GM18502 (cell line): ENCODE measurements at regions not wholly inside any gene's neighbourhood (a gene's known extent, or its start where the extent isn't known, plus 50 kb on each side); places are given as distances from the start of the nearest gene placed in this dataset.
"Not testable (repeated sequence)": the region's sequence is repeated elsewhere in the genome, so short reads cannot be mapped to it uniquely, and the experiment has no call there.

Source experiments
- ATAC-seq: cut with Tn5 transposase; IDR thresholded peaks from one replicate; pipeline ENCODE4 v1.9.1; 2021; ENCODE audit warnings: mild to moderate bottlenecking; ENCODE audit not compliant: unreplicated experiment, poor library complexity

DNA sequence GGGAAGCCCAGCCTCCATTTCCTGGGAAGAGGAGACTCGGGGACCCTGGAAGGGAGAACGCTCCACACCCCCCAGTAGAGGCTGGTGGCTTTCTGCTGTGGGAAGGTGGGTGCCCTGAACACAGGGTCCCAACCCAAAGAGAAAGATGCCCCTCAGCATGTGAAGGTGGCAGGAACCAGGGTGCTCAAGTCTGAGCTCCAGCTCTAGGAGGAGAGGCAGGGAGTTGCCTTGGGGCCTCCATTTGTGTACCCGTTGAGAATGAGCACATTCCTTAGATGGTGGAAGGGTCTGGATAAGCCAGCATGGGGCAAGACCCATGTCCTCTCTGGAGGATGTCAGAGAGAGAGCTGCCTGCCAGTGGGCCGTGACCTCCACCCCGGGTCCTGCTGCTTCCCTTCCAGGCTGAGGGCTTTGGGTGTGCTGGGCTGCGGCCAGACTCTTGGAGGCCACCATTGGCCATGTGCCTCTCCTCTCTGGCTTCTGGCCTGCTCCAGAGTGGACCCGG lies 212.4 kb downstream of the TBC1D2B start:
- no peak for ATAC-seq

DNA sequence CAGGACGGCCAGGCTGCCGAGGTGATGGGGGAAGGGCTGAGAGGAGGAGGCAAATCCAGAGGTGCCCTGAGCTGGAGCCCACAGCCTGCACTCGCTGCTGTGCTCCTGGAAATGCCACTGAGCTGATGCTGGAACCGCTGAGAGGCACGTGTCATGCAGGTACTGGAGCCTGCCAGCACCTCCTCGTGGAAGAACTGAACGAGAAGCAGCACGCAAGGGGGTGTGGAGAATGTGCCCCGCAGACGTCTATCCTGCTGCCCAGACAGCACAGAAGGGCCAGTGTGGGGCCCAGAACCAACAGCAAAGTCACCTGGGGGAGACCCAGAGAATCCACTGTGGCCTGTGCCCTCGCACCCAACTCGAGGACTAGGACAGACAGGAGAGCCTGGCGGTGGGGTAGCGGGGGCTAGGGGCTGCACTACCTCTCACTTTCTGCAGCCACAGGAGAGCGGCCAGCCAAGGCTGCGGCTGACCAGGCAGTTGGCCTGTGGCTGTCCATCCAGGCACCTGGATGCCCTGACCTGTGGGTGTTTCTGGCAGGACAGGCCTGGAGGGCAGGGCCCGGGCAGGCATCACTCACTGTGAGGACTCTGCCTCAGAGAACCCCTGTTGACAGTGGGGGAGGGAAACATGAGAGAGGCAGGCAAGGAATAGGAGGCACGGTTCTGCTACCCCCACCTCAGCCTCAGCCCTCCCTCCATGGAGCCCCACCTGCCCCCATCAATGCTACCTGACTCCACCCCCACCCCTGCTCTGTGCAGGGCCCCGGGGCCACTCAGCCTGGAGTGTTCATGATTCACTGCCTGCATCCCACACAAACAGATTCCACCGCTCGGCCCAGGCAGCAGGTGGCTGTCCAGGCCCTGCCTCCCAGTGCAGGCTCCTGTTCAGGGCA lies 213.1 kb downstream of the TBC1D2B start:
- no peak for ATAC-seq

DNA sequence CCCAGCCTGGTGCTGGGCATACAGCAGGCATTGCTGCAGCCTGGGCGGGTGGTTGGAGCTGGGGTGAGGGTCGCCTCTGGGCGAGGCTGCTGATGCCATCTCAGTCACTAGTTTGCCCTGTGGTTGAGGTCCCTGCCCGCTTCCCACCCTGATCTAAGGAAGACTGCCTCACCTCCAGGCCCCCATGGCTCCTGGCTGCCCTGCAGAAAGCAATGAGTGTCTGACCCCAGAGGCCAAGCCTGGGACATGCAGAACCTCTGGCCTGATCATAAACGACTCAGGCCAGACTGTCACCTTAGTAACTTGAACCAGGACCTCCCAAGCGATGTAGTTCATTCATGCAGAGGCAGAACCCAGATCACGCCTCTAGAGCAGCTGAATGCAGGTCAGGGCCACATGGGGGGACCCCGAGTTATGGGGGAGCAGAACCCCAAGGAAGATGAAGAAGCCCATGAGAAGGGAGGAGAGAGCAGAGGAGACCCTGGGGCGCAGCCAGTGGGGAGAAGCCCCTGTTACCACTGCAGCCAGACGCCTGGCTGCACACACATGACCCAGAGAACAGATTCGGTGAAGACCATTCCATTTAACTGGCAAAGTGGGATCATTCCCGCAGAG lies 213.9 kb downstream of the TBC1D2B start:
- no peak for ATAC-seq

DNA sequence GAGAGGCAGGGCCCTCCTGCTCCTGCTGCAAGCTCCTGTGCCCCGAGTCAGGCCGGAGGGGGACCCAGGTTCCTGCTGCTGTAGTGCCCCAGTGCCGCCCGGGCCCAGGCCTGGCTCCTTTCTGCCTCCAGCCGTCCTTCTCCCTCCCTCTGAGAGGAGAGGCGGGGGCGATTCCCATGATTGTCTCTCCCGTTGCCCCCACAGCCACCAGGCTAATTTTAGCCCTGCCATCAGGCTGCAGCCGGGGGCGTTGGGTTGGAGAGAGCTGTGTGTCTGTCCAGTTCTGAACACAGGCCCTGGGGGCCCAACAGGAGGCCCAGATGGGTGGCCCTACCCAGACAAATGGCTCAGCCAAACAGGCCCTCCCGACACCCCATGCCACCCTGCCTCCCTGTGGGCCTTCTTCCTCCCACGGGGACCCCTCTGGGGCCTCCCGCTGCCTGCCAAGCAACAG lies 214.8 kb downstream of the TBC1D2B start:
- no peak for ATAC-seq

DNA sequence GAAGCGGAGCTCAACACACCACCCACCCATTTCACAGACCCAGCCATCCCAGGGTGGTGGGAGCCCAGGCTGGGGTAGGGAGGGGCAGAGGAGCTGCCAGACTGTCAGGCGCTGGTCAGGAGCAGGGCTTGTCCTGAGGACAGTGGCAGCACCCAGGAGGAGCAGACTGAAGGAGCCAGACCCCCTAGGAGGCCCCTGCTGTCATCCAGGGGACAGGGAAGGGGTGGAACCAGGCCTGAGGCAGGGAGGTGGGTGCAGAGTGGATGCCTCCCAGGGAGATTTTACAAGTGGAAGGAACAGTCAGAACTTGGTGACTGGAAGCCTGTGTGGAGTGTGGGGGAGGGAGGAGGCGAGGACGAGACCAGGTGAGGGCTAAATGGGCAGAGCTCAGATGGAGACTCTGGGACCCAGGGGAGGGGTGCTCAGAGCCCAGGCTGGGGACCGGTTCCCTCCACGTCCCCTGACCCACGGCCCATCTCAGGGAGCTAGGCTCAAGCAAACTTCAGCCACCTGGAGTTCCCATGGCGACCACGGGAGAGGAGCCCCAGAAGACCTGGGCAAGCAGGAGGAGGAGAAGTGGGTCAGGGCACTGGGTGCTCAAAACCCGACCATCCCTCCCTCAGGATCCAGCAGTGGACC lies 215.4 kb downstream of the TBC1D2B start:
- ATAC-seq: not testable (repeated sequence)

DNA sequence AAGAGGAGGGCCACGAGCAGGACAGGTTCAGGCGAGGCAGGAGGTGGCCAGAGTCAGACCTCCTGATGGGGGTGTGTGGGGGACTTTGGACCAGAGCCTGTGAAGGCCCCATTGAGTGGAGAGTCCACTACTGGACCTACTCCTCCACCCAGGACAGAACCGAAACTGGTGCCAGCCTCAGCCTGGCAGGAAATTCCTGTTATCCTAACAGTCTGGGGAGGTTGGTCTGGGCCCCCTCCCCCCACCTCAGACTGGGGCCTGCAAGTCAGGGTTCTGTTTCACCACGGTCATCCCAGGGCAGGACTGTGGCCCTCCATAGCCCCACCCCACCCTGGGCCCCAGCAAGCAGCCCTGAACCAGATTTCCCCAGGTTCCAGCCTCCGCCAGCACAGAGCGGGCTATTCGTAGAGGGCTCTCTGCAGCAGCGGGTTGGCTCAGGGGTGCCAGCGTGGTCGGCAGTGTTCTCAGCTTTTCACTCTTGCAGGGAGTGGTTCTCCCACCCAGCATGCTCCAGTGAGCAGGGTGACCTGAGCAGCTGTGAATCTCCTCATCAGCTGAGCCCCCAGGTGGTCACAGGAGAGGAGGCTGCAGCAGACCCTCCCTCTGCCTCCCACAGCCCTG lies 217.3 kb downstream of the TBC1D2B start:
- no peak for ATAC-seq

DNA sequence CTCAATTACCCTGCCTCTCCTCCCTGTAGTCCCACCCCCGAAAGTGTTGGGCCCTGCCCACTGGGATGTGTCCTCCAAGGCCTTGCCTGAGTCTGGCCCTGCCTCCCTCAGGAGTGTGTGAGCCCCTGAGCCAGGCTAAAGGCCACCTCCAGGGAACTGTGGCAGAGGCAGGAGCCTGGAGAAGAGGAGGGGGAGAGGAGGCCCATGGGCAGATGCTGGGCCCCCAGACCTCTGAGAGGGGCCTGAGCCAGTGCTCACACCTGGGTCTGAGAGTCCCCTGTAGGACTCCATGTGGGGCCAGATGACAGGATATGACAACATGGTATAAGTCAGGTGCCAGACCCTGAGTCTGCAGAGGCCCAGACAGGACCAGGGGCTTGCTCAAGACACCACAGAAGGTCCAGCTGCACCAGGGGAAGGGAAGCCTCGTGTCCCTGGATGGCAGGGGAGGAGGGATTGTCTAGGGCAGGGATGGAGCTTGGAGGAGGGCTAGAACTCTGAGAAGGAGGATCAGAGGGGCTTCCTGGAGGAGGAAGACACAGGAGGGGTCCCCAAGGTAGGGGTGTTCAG lies 217.9 kb downstream of the TBC1D2B start:
- ATAC-seq: no peak

DNA sequence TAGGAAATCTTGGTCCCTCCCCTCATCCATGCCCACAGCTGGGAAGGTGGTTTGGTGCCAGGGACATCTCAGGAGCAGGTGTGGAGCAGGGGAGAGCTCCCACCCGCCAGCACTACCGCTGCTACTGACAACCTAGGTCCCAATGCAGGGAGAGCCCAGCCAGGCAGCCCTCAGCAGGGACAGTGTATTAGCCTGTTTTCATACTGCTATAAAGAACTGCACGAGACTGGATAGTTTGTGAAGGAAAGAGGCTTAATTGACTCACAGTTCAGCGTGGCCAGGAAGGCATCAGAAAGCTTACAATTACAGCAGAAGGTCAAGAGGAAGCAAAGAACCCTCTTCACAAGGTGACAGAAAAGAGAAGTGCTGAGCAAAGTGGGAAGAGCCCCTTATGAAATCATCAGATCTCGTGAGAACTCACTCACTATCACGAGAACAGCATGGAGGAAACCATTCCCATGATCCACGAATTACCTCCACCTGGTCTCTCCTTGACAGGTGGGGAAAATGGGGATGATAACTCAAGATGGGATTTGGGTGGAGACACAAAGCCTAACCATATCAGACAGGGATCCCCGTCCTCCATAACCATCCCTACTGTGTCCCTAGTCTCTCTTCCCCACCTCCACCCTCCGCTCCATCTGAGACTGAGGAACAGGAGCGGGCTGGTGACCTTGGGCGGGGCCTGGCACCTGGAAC lies 218.6 kb downstream of the TBC1D2B start:
- no peak for ATAC-seq

DNA sequence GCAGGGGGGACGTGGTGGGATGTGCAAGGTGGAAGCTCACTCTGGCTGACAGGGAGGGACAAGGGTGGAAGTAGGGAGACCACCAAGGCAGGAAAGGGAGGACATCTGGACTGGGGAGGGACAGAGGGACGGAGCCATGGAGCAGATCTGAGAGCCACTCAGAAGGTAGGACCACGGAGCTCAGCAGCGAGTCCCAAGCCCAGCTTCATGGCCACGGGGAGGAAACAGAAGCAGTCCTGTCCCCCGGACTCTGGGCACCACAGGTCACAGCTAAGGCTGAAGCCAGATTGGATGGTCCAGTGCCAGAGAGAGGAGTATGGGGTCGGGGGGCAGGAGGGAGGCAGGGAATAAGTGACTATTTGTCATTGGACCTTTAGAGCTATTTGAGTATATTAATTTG lies 220.1 kb downstream of the TBC1D2B start:
- no peak for ATAC-seq

DNA sequence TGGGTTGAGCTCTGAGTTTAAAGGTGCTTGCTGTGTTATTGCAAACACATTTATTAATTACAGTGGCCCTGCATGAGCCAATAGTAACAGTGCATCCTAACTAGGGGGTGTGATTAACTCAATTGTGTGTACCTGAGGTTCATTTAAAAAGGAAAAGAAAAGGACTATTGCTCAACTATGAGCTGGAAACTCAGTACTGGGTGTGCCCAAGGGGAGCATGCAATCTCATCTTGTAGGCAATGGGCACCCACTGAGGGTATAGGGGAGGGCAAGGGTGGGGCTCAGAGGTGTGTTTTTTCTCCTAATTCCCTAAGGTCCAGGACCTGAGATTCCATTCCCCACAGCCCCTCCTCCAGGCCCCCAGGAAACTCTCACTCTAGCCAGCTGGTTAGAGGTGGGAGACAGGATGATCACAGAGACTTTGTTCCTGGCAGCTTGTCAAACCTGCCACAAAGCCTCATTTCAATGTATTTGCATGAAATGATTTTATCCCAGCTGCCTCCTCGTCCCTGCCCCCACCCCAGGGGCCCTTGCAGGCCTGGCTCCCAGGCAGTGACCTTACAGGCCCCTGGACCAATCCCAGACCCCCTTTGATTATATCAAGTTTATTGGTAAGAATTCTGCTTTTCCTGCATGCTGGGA lies 220.7 kb downstream of the TBC1D2B start:
- ATAC-seq: no peak

DNA sequence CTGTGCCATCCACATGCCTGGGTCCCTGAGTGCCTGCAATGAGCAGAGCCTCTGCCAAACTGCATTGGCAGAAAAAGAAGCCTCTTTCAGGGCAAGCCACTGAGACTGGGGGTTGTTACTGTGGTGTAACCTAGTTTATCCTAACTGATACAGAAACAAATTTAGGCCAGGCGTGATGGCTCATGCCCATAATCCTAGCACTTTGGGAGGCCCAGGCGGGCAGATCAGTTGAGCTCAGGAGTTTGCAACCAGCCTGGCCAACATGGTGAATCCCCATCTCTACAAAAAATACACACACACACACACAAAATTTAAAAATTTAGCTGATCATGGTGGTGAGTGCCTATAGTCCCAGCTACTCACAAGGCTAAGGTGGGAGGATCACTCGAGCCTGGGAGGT lies 221.6 kb downstream of the TBC1D2B start:
- ATAC-seq: no peak

DNA sequence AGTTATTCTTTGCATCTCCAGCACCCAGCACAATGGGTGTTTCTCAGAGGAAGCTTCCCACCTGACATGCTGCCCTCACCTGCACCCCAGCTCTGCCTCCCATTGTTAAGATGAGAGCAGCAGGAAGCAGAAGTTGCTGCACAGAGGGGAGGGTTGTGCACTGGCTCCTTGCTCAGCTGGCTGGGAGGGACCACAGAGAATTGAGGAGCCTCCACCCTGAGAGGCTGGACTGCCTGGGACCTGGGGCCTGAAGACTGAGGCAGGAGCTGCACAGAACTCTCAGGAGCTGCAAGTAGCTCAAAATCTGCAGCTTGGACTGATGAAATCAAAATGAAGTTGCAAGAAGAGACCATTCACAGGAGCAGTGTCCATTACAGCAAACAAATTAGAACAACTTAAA lies 222.3 kb upstream of the LINGO1 start:
- no peak for ATAC-seq

DNA sequence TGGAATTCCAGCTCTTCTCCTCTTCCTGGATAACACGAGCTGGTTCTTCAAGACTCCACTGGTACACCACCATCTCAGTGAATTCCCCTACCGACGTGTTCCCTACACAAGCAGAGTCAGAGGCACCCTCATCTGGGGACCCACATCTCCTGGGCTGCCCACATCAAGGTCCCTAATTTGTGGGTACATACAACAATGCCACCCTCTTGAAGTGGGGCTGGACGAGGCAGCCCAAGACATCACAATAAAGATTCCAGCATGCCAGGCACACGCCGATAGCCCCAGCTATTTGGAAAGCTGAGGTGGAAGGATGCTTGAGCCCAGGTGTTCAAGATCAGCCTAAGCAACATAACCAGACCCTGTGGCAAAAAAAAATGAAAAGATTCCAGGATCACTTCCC lies 221.2 kb upstream of the LINGO1 start:
- ATAC-seq: no peak

DNA sequence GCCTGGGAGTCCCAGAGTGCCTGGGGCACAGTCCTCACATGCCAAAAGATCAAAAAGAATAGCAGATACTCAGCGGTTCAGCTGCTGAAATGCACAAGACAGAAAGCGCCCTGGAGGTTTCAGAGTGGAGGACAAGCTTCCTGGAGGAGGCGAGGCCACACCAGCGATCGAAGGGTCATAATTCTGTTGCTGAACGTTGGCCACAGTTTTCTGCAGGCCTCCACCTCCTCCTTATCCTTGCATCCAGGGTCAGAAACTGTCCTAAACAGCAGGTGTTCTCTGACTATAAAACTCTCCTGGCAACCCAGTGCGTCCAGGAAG lies 220.3 kb upstream of the LINGO1 start:
- ATAC-seq: no peak

DNA sequence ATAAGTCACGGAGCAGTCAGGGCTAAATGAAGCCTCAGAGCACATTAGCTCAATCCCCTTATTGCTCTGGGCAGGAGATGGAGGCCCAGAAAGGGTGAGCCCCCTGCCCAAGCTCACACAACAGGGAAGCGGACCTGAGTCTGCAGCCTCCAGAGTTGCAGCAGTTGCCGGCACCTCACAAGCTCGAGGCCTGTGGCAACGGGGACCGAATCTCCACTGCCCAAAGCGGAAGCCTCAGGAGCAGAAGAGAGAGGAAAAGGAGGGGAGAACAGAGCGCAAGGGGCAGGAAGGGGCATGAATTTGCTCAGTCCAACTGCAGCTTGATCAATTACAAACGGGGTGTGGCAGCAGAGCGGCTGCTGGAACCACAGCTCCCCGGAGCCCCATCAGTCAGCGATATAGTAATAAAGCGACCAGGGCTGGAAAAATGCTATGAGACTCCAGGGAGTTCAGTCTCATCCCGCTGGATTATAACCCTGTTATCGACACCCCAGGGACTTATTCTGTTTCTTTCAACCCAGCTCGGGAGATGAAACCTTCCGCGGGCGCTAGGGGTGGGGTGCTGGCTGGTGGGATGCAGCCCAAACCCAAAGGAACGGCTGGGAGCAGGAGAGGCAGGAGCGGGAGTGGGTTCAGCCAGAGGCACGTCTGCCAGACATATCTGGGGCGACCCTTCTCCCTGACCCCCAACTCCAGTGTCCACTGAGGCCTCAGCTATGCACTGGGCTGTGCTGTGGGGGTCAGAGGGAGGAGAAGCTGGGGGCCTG lies 219.7 kb upstream of the LINGO1 start:
- ATAC-seq: no peak

DNA sequence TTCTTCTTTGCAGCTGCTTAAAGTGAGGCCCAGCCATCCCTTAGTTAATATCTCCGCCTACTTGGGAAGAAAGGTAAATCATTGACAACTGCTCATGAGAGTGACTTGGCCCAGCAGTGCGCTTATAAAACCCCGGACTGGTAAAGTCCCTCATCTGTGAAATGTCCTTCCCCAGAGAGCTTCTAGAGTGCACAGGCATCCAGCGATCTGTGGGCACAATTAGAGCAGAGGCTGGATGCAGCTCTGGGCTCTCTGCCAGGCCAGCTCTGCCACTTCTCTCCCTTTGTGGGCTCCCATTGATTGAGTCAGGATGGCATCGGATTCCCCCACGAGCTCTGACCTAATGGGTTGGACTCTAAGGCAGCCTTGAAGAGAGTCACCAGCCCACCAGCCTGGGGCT lies 219.0 kb upstream of the LINGO1 start:
- no peak for ATAC-seq

DNA sequence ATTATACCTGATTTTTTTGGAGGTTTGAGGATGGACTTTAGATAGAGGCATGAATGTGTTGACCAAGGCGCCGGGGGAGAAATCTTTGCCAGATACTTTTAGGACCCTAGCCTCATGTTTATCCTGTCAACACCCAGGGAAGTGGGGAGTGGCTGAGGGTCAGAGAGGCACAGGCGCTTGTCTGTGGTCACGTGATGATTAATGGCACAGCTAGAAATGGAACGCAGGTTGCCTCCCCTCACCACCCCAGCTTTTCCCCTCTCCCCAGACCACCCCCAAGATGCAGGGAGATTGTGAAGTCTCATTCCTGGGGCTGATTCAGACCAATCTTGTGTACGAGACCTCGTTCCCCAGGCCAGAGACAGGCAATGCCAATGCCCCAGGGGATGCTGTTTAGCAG lies 218.4 kb upstream of the LINGO1 start:
- ATAC-seq: no peak

DNA sequence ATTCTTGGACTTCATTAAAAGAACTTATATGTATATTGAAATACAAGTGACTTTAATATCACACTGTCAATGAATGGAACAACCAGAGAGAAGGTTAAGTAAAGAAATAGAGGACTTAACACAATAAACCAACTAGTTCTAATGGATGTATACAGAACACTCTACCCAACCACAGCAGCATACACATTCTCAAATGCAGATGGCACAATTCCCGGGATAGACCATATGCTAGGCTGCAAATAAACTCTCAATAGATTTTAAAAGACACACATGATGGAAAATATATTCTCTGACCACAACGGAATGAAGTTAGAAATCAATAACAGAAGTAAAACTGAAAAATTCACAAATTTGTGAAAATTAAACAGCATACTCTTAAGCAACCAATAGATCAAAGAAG lies 214.3 kb upstream of the LINGO1 start:
- no peak for ATAC-seq

DNA sequence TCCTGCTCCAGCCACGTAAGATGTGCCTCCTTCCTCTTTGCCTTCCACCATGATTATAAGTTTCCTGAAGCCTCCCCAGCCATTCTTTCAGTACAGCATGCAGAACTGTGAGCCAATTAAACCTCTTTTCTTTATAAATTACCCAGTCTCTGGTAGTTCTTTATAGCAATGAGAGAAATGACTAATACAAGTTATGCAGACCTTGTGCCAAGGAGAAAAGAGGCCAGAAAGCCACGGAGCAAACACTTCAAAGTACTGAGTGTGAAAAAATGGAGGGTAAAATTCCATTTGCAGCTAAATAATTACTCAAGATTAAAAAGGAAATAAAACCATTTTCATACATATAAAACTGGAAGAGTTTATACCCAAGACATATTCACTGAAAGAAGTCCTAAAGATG lies 213.6 kb upstream of the LINGO1 start:
- ATAC-seq: no peak
